K562 (cell line): ENCODE measurements at regions not wholly inside any gene's neighbourhood (a gene's known extent, or its start where the extent isn't known, plus 50 kb on each side); places are given as distances from the start of the nearest gene placed in this dataset.

ENCODE experiments used
- ASH1L ChIP-seq: fragments of 450-650 bp; IDR thresholded peaks from 2 replicates; pipeline ENCODE4 v1.6.1; 2018; ENCODE audit warnings: borderline replicate concordance, mild to moderate bottlenecking, low read depth; ENCODE audit not compliant: partially characterized antibody
- COPS2 ChIP-seq: fragments of 450-650 bp; conservative IDR thresholded peaks from 2 replicates; pipeline ENCODE4 v1.6.1; 2016; ENCODE audit warnings: mild to moderate bottlenecking, moderate library complexity
- E2F1 ChIP-seq: sonication (generic); formaldehyde crosslinking; IDR thresholded peaks from 2 replicates; pipeline ENCODE4 v1.8.1; 2023; ENCODE audit warnings: mild to moderate bottlenecking, missing genetic modification reagents, moderate library complexity
- FOXM1 ChIP-seq, 2 experiments: fragments of 450-650 bp in 1 of 2; sonication (generic) in 1 of 2; formaldehyde crosslinking in 1 of 2; IDR thresholded peaks; 2 replicates each; pipeline versions ENCODE4 v1.6.1 to v1.9.0; 2017 to 2022; ENCODE audit warnings: low read depth in 2 of 2, mild to moderate bottlenecking in 2 of 2, missing genetic modification reagents in 1 of 2, moderate library complexity in 1 of 2
- HDAC1 ChIP-seq, 2 experiments: fragments of 450-650 bp; IDR thresholded peaks; 2 replicates each; pipeline ENCODE4 v1.6.1; 2016 to 2017; ENCODE audit warnings: inconsistent platforms in 1 of 2, mild to moderate bottlenecking in 1 of 2, moderate library complexity in 1 of 2
- MAFG ChIP-seq: fragments of 450-650 bp; conservative IDR thresholded peaks from 2 replicates; pipeline ENCODE4 v1.6.1; 2016; ENCODE audit warnings: missing genetic modification characterization, missing compliant biosample characterization
- MAX ChIP-seq: sonication (generic); formaldehyde crosslinking; IDR thresholded peaks from 2 replicates; pipeline ENCODE4 v1.9.0; 2022; ENCODE audit warnings: mild to moderate bottlenecking, missing genetic modification reagents
- MTA1 ChIP-seq: fragments of 450-650 bp; IDR thresholded peaks from 2 replicates; pipeline ENCODE4 v1.6.1; 2017; ENCODE audit warnings: borderline replicate concordance
- PCBP2 ChIP-seq: fragments of 200-400 bp; formaldehyde crosslinking; IDR thresholded peaks from 2 replicates; pipeline ENCODE4 v1.6.1; 2018; ENCODE audit warnings: low read length, low read depth, mild to moderate bottlenecking, moderate library complexity; ENCODE audit not compliant: poor library complexity, severe bottlenecking
- PHF8 ChIP-seq: fragments of 200-600 bp; sonication (generic); IDR thresholded peaks from 2 replicates; pipeline ENCODE4 v1.6.1; 2012; ENCODE audit warnings: mixed run types, mild to moderate bottlenecking, inconsistent platforms, low read length, moderate library complexity, borderline replicate concordance
- PHTF2 ChIP-seq: fragments of 250-450 bp; sonication (Bioruptor Pico); IDR thresholded peaks from 2 replicates; pipeline ENCODE4 v1.5.0; 2021; ENCODE audit warnings: mild to moderate bottlenecking
- POLR2H ChIP-seq: IDR thresholded peaks from 2 replicates; pipeline ENCODE4 v1.6.1; 2016; ENCODE audit warnings: missing genetic modification characterization, low read depth, mild to moderate bottlenecking, control low read depth, missing compliant biosample characterization, moderate library complexity
- RFX7 ChIP-seq: fragments of 250-450 bp; sonication (Bioruptor Pico); IDR thresholded peaks from 2 replicates; pipeline ENCODE4 v1.5.1; 2021; ENCODE audit warnings: mild to moderate bottlenecking
- RHOXF2B ChIP-seq: fragments of 250-450 bp; sonication (Bioruptor Pico); conservative IDR thresholded peaks from 2 replicates; pipeline ENCODE4 v1.5.1; 2021
- SETDB1 ChIP-seq: IDR thresholded peaks from one replicate; pipeline ENCODE4 v1.6.1; 2012; ENCODE audit warnings: low read length, control low read depth, inconsistent platforms
- SREBF1 ChIP-seq: fragments of 150-350 bp; IDR thresholded peaks from 2 replicates; pipeline ENCODE4 v1.6.1; 2014; ENCODE audit warnings: antibody characterized with exemption, low read depth, low read length, borderline replicate concordance
- TEAD1 ChIP-seq, 2 experiments: fragments of 450-650 bp in 1 of 2; sonication (generic) in 1 of 2; formaldehyde crosslinking; IDR thresholded peaks; 2 replicates each; pipeline versions ENCODE4 v1.4.0 to v1.8.0; 2020 to 2022; ENCODE audit warnings: mild to moderate bottlenecking in 2 of 2, missing genetic modification reagents in 1 of 2
- ZFP1 ChIP-seq: fragments of 450-650 bp; formaldehyde crosslinking; IDR thresholded peaks from 2 replicates; pipeline ENCODE4 v1.4.0; 2020; ENCODE audit warnings: mild to moderate bottlenecking, mixed read lengths
- ZFPM2 ChIP-seq: fragments of 250-450 bp; sonication (Bioruptor Pico); IDR thresholded peaks from 2 replicates; pipeline ENCODE4 v1.5.1; 2022; ENCODE audit warnings: mild to moderate bottlenecking
- ZHX1 ChIP-seq: fragments of 150-350 bp; conservative IDR thresholded peaks from 2 replicates; pipeline ENCODE4 v1.6.1; 2014; ENCODE audit warnings: low read length
- ZKSCAN3 ChIP-seq: fragments of 250-450 bp; sonication (Bioruptor Pico); IDR thresholded peaks from 2 replicates; pipeline ENCODE4 v1.4.0; 2020
- ZNF436 ChIP-seq: fragments of 250-450, 450-650 bp; sonication (Bioruptor Pico); formaldehyde crosslinking; IDR thresholded peaks from 2 replicates; pipeline ENCODE4 v1.7.0; 2020; ENCODE audit warnings: mild to moderate bottlenecking
- ZNF449 ChIP-seq: fragments of 250-450 bp; sonication (Bioruptor Pico); IDR thresholded peaks from 2 replicates; pipeline ENCODE4 v1.8.0; 2022; ENCODE audit warnings: moderate library complexity, mild to moderate bottlenecking, inconsistent platforms

GRCh38 chr6:27630727-27631608, 158.1 kb upstream of the ZNF184 start (continued):
- TF ChIP-seq MAFG (no peak), TEAD1 (CRISPR knock-in tag; IDR thresholded peaks at IDR 0.05) (peak in 1 of 2 experiments; percentile 95; a peak in 2 of 4 replicates), RHOXF2B (CRISPR knock-in tag) (no peak), PCBP2 (no peak), SETDB1 (no peak), ZKSCAN3 (no peak), COPS2 (no peak), SREBF1 (no peak), ZHX1 (no peak; the same call in none of the 2 replicates), PHF8 (peak; percentile 49; the same call in 1 of the 2 replicates), E2F1 (peak; percentile 90), RFX7 (no peak), MAX (CRISPR knock-in tag) (peak; percentile 97), ZFP1 (CRISPR knock-in tag) (no peak), ASH1L (no peak), ZNF436 (CRISPR knock-in tag) (no peak), ZNF449 (CRISPR knock-in tag) (peak; percentile 26; the same call in 1 of the 2 replicates), HDAC1 (IDR thresholded peaks at IDR 0.05) (peak; percentile 24 to 94; a peak in 2 of 4 replicates), PHTF2 (CRISPR knock-in tag) (no peak), POLR2H (tag) (peak; percentile 99), MTA1 (peak; percentile 29; the same call in 1 of the 2 replicates), ZFPM2 (CRISPR knock-in tag) (no peak), FOXM1 (IDR thresholded peaks at IDR 0.05; ENCODE audit: low read depth) (peak; percentile 47; the same call in 1 of the 2 replicates), FOXM1 (CRISPR knock-in tag; IDR thresholded peaks at IDR 0.05; ENCODE audit: low read depth) (peak; percentile 96)
